Mammary epithelial cell (primary cell): ENCODE measurements at regions not wholly inside any gene's neighbourhood (a gene's known extent, or its start where the extent isn't known, plus 50 kb on each side); places are given as distances from the start of the nearest gene placed in this dataset.

Experiments
- CTCF ChIP-seq, 2 donors: IDR thresholded peaks in 1 of 2; conservative IDR thresholded peaks in 1 of 2; 2 replicates each; pipeline ENCODE4 v1.5.1; 2011 to 2012; ENCODE audit warnings: inconsistent platforms in 2 of 2, low read length in 2 of 2, mild to moderate bottlenecking in 2 of 2, control low read depth in 1 of 2, low read depth in 1 of 2; ENCODE audit not compliant: insufficient read depth in 1 of 2; ENCODE audit errors: extremely low read depth in 1 of 2
- EZH2 ChIP-seq: IDR thresholded peaks from 2 replicates; pipeline ENCODE4 v1.6.1; 2012; ENCODE audit warnings: low read length, inconsistent platforms, borderline replicate concordance

- no peak for TF ChIP-seq CTCF (conservative IDR thresholded peaks at IDR 0.05 in 1 of 2, IDR thresholded peaks at IDR 0.05 in 1 of 2; ENCODE audit: extremely low read depth in 1 of 2, insufficient read depth in 1 of 2, low read depth in 1 of 2, low read length in 2 of 2)
- no peak for TF ChIP-seq EZH2
Observed at GRCh38 chr6:158916617-158917016, 83.4 kb downstream of the RSPH3 start.
